HG02884 (cell line): ENCODE measurements at regions not wholly inside any gene's neighbourhood (a gene's known extent, or its start where the extent isn't known, plus 50 kb on each side); places are given as distances from the start of the nearest gene placed in this dataset.

Experiments
- ATAC-seq: cut with Tn5 transposase; IDR thresholded peaks from one replicate; pipeline ENCODE4 v1.9.1; 2021; ENCODE audit warnings: mild to moderate bottlenecking, moderate library complexity; ENCODE audit not compliant: unreplicated experiment

GRCh38 chr4:133245226-133245625, 96.1 kb downstream of the PCDH10 start:
- ATAC-seq = no peak
